Adrenal gland (tissue), 9 donors: ENCODE measurements at regions not wholly inside any gene's neighbourhood (a gene's known extent, or its start where the extent isn't known, plus 50 kb on each side); places are given as distances from the start of the nearest gene placed in this dataset.

ENCODE experiments used
- DNase-seq, 7 donors: peaks; one replicate each; pipeline ENCODE4 v3.0.0-alpha.2; 2019 to 2020
- H3K27ac ChIP-seq, 5 donors: fragments of 200-600 bp; sonication (generic) in 4 of 5; 1 replicate in 3 of 5; 2 replicates in 2 of 5; pipeline versions ENCODE4 v1.5.1 to v1.8.0; 2016 to 2020; ENCODE audit warnings: mild to moderate bottlenecking in 1 of 5
- H3K27me3 ChIP-seq: fragments of 200-600 bp; 2 replicates; pipeline ENCODE4 v1.8.0; 2021
- H3K36me3 ChIP-seq, 2 donors: fragments of 200-600 bp; replicated peaks in 1 of 2; 1 replicate in 1 of 2; 2 replicates in 1 of 2; pipeline versions ENCODE4 v1.5.1 to v1.8.0; 2018 to 2022
- H3K4me1 ChIP-seq, 2 donors: fragments of 200-600 bp; replicated peaks in 1 of 2; 1 replicate in 1 of 2; 2 replicates in 1 of 2; pipeline versions ENCODE4 v1.5.1 to v1.8.0; 2018 to 2021
- H3K4me3 ChIP-seq, 4 donors: fragments of 200-600 bp; sonication (generic) in 3 of 4; one replicate each; pipeline ENCODE4 v1.5.1; 2016 to 2018
- H3K9me3 ChIP-seq, 3 donors: fragments of 200-600 bp; sonication (generic) in 1 of 3; replicated peaks in 1 of 3; 1 replicate in 2 of 3; 2 replicates in 1 of 3; pipeline versions ENCODE4 v1.5.1 to v1.8.0; 2016 to 2021
- CTCF ChIP-seq, 6 experiments: fragments of 450-650 bp in 4 of 6; fragments of 200-600 bp in 2 of 6; sonication (generic) in 1 of 6; IDR thresholded peaks; 1 replicate in 5 of 6; 2 replicates in 1 of 6; pipeline versions ENCODE4 v1.5.1 to v1.8.0; 2016 to 2021; ENCODE audit warnings: antibody characterized with exemption in 6 of 6, mild to moderate bottlenecking in 2 of 6, moderate library complexity in 1 of 6
- POLR2A ChIP-seq, 2 donors: fragments of 450-650 bp; IDR thresholded peaks; one replicate each; pipeline ENCODE4 v1.6.1; 2017; ENCODE audit warnings: antibody characterized with exemption in 2 of 2, mild to moderate bottlenecking in 2 of 2, moderate library complexity in 1 of 2
- WGBS, 4 donors: extraction: QIAGEN DNeasy Blood & Tissue Kit in 2 of 4; methylation state at CpG; one replicate each; pipeline versions ENCODE4 v1.1.5 to v1.1.7; 2013 to 2017; 5-methylcytosine and 5-hydroxymethylcytosine counted together
- intact Hi-C, 2 donors: fragments of 100-400 bp; cut with DNase I; formaldehyde crosslinking; loops; one replicate each; pipeline versions ENCODE4 v1.14.1 to v1.15.0; 2022 to 2023
- donor health status: healthy with polysubstance abuse.
- donor health status: Bipolar disorder and iron deficiency.
- donor health status: DM: yes; HTN: yes; CAD: no.
- donor health status: DM: no; HTN: no; CAD: no.
- donor health status: DM: no; HTN: no; CAD: no.

GRCh38 chr12:124148481-124149273 lies 146.2 kb upstream of the RFLNA start:
- Histone ChIP-seq H3K36me3 (no peaks in the 10 kb centered on the region), H3K27ac (no peak overlapping the region), H3K27me3 (no peaks in the 10 kb centered on the region), H3K4me1 (peaks cover 0 to 7% of the 10 kb centered on the region in 2 donors), H3K9me3 (no peaks in the 10 kb centered on the region), H3K4me3 (no peak overlapping the region)
- intact Hi-C loops = no loop called here
- TF ChIP-seq POLR2A (IDR thresholded peaks at IDR 0.05) (no peak), CTCF (IDR thresholded peaks at IDR 0.05) (no peak)
- DNase-seq = no peak
- WGBS, 4 donors = 74 to 82% (median 77%) methylated on average over 13 of the region's 13 CpGs

DNA sequence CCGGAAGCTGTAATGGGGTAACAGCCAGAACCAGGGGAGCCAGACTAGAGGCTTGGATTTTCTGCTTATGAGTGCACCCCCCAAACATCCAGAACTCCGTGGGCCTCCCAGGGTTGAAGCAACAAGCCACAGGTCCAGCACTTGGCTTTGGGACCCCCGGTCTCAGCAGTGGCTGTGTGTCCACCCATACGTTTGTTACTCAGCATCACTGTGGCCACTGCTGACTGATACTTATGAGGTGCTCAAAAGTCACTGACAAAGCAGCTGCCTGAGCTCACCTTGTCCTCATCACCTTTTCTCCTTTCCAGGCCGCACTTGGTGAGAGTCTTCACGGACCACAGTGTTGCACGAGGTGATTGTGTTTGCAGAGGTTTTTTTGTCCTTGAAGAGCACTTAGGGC lies 145.6 kb upstream of the RFLNA start:
- no peaks in the 10 kb centered on the region for H3K36me3 ChIP-seq
- peaks cover 0 to 6% of the 10 kb centered on the region in 2 donors for H3K4me1 ChIP-seq
- H3K4me3 ChIP-seq = no peak overlapping the region
- H3K27ac ChIP-seq = no peak overlapping the region
- H3K27me3 ChIP-seq = no peaks in the 10 kb centered on the region
- H3K9me3 ChIP-seq = no peaks in the 10 kb centered on the region
- TF ChIP-seq POLR2A (IDR thresholded peaks at IDR 0.05) = no peak
- TF ChIP-seq CTCF (IDR thresholded peaks at IDR 0.05) = no peak
- DNase-seq = no peak
- intact Hi-C loops = no loop called here
- 90 to 94% (median 92%) methylated on average over 6 to 7 of the region's 7 CpGs for WGBS, 4 donors

GRCh38 chr12:124150168-124150567 lies 144.7 kb upstream of the RFLNA start:
- 76 to 88% (median 79%) methylated on average over 5 of the region's 5 CpGs for WGBS, 4 donors
- no peaks in the 10 kb centered on the region for H3K36me3 ChIP-seq
- no peak overlapping the region for H3K27ac ChIP-seq
- H3K27me3 ChIP-seq = no peaks in the 10 kb centered on the region
- intact Hi-C loops = no loop called here
- no peaks in the 10 kb centered on the region for H3K4me1 ChIP-seq
- TF ChIP-seq POLR2A (IDR thresholded peaks at IDR 0.05) (no peak), CTCF (IDR thresholded peaks at IDR 0.05) (no peak)
- H3K4me3 ChIP-seq = no peak overlapping the region
- no peak for DNase-seq
- no peaks in the 10 kb centered on the region for H3K9me3 ChIP-seq

DNA sequence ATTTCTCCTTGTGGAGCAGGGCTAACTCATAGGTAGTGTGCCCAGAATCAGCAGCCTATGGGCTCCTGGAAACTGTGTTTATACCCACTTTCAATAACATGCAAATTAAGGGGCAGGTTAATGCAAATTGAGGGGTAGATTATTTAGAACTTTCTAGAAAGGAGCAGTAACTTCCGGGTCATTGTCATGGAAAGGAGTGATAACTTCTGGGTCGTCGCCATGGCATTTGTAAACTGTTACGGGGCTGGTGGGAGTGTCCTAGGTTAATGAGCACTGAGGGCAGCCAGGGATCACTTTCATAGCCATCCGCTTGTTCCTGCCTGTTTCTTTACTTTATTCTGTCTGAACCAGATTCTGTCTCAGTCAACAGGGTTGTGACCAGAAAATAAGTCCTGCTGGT lies 143.3 kb upstream of the RFLNA start:
- Histone ChIP-seq H3K9me3 (no peaks in the 10 kb centered on the region), H3K27me3 (no peaks in the 10 kb centered on the region), H3K36me3 (no peaks in the 10 kb centered on the region), H3K4me3 (no peak overlapping the region), H3K4me1 (no peaks in the 10 kb centered on the region), H3K27ac (no peak overlapping the region)
- WGBS, 4 donors = 68 to 95% (median 85%) methylated on average over 5 of the region's 5 CpGs
- no peak for TF ChIP-seq CTCF (IDR thresholded peaks at IDR 0.05)
- no peak for TF ChIP-seq POLR2A (IDR thresholded peaks at IDR 0.05)
- DNase-seq = no peak
- intact Hi-C loops = no loop called here
